AG08396 (cell line): ENCODE measurements at regions not wholly inside any gene's neighbourhood (a gene's known extent, or its start where the extent isn't known, plus 50 kb on each side); places are given as distances from the start of the nearest gene placed in this dataset.
A peak's percentile ranks its signal among the peaks of the same experiment; 100 is the strongest.
"Not testable (repeated sequence)": the region's sequence is repeated elsewhere in the genome, so short reads cannot be mapped to it uniquely, and the experiment has no call there.

Source experiments
- DNase-seq: peaks from one replicate; pipeline ENCODE4 v3.0.0; 2012; ENCODE audit warnings: low spot score, mixed read lengths

DNA sequence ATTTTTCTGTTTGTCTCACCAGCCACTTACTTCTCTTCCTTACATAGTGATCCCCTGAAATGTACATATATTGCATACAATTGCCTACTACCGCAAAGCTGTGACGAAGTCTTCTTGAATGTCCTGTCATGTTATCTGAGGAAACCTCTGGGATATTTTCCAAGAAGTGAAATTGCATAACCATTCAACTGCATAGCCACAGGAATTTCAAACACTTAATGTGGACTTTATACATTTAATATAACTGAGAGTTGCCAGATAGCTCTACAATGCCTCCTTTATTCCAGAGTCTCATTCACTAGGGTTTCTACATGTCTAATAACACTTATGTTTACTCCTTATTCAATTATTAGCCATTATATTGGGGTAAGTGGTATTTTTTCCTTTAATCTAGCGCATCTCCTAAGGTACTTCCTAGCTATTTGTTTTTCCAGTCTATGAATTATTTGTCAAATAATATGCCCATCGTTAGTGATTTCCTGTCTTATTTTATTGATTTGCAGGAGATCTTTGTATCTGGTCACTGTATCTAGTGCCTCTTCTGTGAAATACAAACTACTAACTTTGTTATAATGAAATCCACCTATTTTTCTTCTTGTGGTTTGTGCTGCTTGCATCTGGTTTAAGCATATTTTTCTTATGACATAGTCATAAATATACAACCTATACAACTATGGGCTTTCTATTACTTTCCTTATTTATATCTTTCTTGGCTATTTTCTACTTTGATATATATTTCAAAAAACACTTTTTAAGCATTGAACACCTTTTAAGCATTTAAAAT is 69.2 kb upstream of the GRID2 start:
- peak; percentile 53 for DNase-seq

DNA sequence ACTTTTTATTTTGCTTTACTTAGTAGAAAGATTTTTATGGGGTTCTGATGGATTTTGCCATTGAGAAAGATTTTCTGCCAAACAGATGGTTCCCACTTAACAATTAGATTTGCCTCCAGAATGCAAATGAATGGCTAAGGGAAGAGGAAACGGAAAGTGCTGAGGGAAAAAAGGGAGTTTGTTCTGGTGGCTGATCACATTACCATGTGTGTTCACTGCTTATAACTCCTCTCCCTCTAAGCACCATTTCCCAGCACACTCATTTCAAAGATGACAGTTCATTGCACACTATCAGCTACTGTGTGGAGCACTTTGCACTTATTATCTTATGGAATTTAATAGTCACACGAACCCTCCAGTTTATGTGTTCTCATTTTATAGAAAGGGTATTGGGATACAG is 68.0 kb upstream of the GRID2 start:
- no peak for DNase-seq

DNA sequence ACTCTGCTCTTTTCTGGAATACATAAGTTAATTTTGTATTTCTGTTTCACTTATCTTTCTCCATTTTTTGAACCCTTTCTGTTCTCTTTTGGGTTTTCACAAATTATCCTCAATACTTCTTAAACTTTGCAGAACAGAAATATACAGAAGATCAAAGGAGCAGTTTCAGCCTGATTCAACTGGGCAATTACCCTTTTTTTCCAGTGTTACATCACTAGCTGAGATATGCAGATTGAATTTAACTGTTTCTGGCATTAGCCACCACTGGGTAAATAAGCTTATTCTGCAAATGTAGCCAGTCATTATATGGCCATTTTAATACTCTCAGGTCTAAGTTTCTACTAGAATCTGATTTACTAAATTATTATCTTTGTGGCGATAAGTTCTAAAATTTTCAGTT is 66.9 kb upstream of the GRID2 start:
- peak; percentile 8 for DNase-seq

DNA sequence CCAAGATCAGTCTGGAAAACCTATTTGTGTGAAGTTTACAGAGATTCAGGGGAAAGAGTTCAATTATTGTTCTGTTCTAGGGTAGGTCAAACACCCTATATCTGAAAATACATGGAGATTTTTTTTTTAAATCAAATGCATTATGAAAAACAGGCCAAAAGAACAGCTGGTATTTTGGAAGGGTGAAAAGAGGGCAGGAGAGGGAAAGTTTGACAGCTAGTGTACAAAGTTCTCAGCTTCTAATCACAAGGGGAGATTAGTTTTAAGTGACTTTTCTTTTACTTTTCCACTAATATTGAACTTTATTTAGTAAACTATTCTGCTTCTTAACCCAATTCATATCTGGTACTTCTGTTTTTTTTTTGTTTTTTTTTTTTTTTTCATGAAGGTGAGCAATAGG is 66.2 kb upstream of the GRID2 start:
- DNase-seq = no peak

DNA sequence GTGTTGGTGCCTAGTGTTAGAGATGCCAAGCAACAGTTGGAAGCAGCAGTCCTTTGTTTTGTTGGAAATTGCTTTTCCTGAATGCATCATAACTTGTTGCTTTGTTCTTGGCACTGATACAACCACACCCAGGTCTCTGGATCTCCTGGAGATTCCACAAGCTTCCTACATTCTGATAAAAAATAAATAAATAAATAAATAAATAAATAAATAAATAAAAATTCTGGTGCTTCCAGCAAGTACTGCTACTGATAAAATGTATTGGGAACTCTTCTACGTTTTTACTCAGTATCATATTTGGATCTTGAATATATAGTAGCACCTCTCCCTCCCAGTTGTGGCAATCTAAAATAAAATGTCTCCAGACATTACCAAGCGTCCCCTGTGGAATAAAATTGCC is 62.7 kb upstream of the GRID2 start:
- no peak for DNase-seq

DNA sequence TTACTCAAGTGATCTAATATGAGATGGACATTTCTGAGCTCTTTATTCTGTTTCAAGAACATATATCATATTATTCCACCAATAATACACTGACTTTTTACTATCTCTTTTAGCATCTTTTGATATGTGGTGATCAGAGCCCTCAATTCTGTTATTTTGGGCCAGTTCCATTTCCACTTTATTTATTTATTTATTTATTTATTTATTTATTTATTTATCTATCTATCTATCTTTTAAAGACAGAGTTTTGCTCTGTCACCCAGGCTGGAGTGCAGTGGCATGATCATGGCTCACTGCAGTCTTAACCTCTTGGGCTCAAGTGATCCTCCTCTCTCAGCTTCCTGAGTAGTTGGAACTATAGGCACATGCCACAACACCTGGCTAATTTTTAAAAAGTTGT is 57.4 kb upstream of the GRID2 start:
- DNase-seq = no peak

DNA sequence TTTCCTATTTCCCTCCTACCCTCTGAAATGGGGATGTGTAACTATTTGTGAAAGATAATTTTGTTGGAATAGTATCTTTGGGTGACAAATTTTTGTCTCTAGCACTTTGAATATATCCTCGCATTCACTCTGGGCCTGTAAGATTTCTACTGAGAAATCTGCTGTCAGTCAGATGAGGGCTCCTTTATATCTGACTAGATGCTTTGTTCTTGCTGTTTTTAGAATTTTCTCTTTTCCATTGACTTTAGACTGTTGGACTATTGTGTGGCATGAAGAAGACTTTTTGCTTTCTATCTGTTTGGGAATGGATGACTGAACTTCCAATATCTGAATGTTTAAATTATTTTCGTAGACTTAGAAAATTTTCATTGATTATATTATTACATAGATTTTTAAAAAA is 54.2 kb upstream of the GRID2 start:
- DNase-seq = no peak

DNA sequence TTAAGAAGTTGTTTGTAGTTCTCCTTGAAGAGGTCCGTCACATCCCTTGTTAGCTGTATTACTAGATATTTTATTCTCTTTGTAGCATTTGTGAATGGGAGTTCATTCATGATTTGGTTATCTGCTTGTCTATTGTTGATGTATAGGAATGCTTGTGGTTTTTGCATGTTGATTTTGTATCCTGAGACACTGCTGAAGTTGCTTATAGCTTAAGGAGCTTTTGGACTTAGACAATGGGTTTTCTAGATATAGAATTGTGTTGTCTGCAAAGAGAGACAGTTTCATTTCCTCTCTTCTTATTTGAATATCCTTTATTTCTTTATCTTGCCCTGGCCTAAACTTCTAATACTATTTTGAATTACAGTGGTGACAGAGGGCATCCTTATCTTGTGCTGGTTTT is 52.1 kb upstream of the GRID2 start:
- DNase-seq = no peak

DNA sequence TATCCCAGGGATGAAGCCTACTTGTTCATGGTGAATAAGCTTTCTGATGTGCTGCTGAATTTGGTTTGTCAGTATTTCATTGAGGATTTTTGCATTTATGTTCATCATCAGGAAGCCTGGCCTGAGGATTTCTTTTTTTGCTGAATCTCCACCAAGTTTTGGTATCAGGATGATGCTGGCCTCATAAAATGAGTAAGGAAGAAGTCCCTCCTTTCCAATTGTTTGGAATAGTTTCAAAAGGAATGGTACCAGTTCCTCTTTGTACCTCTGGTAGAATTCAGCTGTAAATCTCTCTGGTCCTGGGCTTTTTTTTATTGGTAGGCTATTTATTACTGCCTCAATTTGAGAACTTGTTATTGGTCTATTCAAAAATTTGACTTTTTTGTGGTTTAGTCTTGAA is 51.4 kb upstream of the GRID2 start:
- DNase-seq = not testable (repeated sequence)

DNA sequence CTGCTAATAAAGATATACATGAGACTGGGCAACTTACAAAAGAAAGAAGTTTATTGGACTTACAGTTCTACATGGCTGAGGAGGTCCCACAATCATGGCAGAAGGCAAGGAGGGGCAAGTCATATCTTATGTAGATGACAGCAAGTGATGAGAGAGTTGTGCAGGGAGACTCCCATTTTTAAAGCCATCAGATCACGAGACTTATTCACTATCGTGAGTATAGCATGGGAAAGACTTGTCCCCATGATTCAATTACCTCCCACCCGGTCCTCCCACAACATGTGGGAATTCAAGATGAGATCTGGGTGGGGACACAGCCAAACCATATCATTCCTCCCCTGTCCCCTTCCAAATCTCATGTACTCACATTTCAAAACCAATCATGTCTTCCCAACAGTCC is 50.9 kb upstream of the GRID2 start:
- no peak for DNase-seq

DNA sequence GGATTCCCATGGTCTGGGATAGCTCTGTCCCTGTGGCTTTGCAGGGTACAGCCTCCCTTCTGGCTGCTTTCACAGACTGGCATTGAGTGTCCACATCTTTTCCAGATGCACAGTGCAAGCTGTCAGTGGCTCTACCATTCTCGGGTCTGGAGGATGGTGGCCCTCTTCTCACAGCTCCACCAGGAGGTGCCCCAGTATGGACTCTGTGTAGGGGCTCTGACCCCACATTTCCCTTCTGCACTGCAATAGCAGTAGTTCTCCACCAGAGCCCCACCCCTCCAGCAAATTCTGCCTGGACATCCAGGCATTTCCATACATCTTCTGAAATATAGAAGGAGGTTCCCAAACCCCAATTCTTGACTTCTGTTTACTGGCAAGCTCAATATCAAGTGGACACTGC is 50.2 kb upstream of the GRID2 start:
- no peak for DNase-seq
